ENCODE measurements at regions not wholly inside any gene's neighbourhood (a gene's known extent, or its start where the extent isn't known, plus 50 kb on each side); places are given as distances from the start of the nearest gene placed in this dataset.
"Not testable (repeated sequence)": the region's sequence is repeated elsewhere in the genome, so short reads cannot be mapped to it uniquely, and the experiment has no call there.

GRCh38 chr1:91604632-91605031, 104.0 kb downstream of the CDC7 start:
- intact Hi-C loops (cut with micrococcal nuclease) = no loop called here

- intact Hi-C loops (cut with micrococcal nuclease) = no loop called here
Measured at GRCh38 chr1:91605566-91605965, 104.9 kb downstream of the CDC7 start.

- intact Hi-C loops (cut with micrococcal nuclease) = no loop called here
Measured at GRCh38 chr1:91606546-91607078, 106.0 kb downstream of the CDC7 start.

- intact Hi-C loops (cut with micrococcal nuclease) = not testable (repeated sequence)
Measured at GRCh38 chr1:91607686-91608085, 107.0 kb downstream of the CDC7 start.

DNA sequence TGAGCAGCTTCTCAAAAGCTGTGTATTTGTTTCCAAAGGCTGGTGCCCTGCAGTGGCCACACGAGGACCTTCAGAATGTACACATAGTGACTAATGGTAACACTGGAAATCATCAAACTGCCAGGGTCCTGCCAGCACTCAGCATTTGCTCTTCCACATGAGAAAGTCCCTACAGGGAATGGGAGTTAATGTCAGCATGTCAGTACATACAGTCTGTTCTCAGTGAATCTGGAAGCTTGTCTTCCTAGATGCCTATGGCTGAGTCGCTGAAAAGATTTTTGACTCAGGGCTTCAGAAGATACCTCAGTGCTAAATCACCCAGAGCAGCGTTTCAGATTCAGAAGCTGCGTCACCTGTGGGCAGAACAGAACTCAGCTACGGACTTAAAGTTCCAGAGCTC, 108.2 kb downstream of the CDC7 start:
- intact Hi-C loops (cut with micrococcal nuclease) = no loop called here

DNA sequence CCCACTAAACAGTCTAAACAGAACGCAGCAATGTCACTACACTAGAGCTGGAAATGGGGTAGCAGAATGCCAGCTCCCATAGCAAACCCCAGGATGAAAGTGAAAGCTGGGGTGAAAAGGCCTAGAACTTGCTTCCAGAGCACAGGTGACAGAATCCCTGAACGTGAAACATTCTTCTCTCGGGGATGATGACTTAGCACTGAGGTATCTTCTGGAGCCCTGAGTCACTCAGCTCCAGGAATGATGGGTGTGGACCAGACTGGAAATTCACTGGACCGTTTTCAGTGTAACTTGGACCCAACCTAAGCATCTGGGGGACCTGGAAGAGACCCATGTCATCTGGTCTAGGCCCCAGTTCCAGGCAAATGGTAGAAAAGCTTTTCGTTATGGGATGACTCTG, 108.9 kb downstream of the CDC7 start:
- intact Hi-C loops (cut with micrococcal nuclease) = no loop called here

DNA sequence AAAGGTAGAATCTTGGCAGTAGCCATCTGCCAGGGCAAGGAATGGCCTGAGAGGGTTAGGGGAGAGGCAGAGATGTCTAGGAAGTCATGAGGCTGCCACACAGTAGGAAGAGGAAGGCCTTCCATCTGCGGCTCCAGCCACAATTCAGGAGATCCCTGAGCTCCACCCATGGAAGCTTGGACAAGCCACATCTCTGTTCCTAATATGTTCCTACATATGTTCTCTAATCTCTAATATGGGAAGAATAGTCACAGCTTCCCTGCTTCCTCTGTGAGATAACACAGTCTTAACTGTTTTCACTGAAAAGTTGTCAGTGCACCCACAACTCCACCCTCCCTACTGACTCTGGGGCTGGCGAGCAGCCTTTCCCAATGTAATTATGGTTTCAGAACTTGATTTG, 109.5 kb downstream of the CDC7 start:
- intact Hi-C loops (cut with micrococcal nuclease) = no loop called here

DNA sequence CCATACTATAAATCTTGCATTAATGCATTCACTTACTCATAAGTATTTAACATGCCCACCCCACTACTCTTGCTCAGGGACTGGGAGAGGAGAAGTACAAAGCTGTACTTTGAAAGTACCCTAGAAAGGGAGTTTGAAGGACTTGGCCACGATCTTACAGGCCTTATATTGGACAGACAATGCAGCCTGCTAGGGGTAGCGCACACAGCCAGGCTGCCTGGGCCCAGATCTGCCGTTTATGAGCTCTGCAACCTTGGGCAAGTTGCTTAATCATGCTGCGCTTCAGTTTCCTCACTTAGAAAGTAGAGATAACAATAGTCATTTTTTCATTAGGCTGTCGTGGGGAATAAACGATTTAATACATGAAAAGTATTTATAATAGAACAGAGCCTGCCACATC, 110.1 kb downstream of the CDC7 start:
- intact Hi-C loops (cut with micrococcal nuclease) = no loop called here

DNA sequence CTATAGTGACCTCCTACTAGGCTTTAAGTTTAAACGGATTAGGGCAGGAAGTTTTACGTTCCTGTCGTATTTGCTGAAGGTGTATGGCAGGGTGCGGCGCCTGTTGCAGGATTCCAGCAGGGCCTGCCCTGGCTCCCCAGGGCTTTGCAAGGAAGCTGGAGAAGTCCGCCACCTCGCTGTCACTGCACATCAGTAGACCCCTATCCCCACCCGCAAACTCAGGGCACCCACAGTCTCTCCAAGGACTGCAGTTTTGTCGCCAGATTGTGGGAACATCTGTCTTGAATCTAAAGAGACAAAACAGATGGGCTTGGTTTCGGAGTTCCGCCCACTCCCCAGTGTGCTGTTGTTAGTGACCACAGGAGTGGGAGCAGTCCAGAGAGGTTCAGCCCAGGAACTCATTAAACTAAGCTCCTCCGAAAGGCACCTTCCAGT, 110.8 kb downstream of the CDC7 start:
- intact Hi-C loops (cut with micrococcal nuclease) = no loop called here

DNA sequence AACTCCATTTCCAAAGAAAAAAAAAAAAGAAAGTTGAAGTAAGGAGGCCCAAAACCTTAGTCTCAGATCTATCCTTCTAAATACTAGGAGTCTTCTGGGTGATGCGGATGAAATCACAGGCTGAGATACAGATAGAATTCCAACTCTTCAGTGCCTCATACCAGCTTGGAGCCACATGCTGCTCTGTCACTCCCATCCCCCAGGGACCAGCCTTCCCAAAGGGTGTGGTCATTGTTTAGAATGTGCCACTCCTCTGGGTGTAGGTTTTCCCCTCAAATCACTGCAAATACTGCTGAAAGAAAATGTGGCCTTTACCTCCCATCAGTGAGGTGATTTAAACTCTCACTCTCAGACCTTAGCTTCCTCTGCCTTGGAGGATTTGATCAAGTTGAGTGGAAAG, 112.9 kb downstream of the CDC7 start:
- intact Hi-C loops (cut with micrococcal nuclease) = no loop called here

DNA sequence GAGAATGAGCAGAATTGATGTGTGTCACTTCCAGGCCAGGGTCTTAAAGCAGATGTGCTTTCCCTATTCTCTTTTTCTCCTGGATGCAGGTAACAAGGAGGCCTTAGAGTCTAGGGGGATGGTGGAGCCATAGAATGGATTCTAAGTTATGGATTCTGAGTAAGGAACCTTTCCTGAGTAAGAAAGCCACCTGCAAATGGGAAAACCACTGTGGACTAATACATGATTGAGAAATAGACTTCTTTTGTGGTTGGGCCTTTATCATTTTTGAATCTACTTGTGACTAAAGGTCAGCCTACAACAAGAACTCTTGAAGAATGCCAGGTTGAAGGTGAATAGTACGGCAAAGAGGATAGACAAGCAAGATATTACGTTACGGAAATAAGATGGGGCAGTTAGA, 116.1 kb downstream of the CDC7 start:
- intact Hi-C loops (cut with micrococcal nuclease) = no loop called here

- intact Hi-C loops (cut with micrococcal nuclease) = no loop called here
Measured at GRCh38 chr1:91617285-91617765, 116.7 kb downstream of the CDC7 start.

GRCh38 chr1:91619881-91620280, 119.2 kb downstream of the CDC7 start:
- intact Hi-C loops (cut with micrococcal nuclease) = no loop called here

GRCh38 chr1:91621360-91621759, 120.7 kb downstream of the CDC7 start:
- intact Hi-C loops (cut with micrococcal nuclease) = no loop called here

DNA sequence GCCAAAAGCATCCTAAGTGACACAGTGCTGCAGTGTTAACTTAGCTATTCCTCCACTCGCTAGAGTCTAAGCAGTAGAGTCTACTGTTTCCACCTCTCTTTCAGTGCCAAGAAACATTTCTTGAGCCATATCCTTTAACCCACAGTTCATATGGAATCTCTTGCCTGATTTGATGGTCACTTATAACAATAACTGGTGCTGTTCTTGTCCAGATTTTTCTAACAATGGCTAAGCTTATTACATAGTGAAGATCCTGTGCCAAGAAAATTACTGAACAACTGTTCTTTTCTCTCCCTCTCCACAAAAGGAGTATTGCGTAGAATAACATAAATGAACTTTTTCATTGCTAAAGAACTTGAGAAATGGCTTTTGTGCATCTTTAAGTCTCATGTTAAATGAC, 121.3 kb downstream of the CDC7 start:
- intact Hi-C loops (cut with micrococcal nuclease) = no loop called here

DNA sequence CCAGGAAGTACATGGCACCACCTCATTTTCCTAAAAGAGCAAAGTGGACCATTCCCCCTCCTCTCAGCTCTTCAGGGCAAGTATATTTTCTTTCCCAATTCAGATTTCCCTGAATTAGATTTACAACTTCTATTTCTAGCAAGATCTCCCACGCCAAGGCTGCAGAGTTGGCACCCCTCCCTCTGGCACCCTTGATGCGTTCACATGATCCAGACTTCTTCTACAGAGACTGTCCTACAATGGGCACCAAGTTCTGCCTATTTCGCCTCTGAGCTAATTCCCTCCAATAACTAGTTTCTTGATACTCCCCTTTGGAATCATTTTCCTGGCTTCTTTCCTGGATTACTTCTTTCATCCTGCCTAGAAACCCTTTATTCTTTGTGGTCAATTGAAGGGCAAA, 122.0 kb downstream of the CDC7 start:
- intact Hi-C loops (cut with micrococcal nuclease) = no loop called here

DNA sequence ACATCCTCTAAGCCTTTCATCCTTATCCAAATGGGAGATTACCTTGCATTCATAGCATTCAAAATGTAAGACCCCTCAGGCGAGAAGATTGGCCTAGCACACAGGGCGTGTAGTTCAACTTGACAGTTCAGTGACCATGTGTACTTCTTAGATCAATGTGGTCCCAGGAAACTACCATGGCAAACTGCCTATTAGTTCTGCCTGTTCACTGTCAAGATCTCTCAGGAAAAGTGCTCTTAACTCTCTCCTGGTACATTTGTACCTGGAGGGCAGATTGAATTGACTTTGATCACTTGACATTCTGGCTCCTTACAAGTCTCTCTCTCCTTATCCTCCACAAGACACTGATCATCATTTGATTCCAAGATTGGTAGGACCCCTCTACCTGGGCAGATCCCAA, 122.4 kb downstream of the CDC7 start:
- intact Hi-C loops (cut with micrococcal nuclease) = no loop called here

- intact Hi-C loops (cut with micrococcal nuclease) = no loop called here
Measured at GRCh38 chr1:91624331-91624730, 123.7 kb downstream of the CDC7 start.
